HG02973 (cell line): ENCODE measurements at regions not wholly inside any gene's neighbourhood (a gene's known extent, or its start where the extent isn't known, plus 50 kb on each side); places are given as distances from the start of the nearest gene placed in this dataset.
"Not testable (repeated sequence)": the region's sequence is repeated elsewhere in the genome, so short reads cannot be mapped to it uniquely, and the experiment has no call there.

Experiments
- ATAC-seq: cut with Tn5 transposase; IDR thresholded peaks from one replicate; pipeline ENCODE4 v1.9.1; 2021; ENCODE audit warnings: moderate library complexity; ENCODE audit not compliant: unreplicated experiment

GRCh38 chr9:10818206-10818605 lies 205.4 kb upstream of the PTPRD start:
- no peak for ATAC-seq

DNA sequence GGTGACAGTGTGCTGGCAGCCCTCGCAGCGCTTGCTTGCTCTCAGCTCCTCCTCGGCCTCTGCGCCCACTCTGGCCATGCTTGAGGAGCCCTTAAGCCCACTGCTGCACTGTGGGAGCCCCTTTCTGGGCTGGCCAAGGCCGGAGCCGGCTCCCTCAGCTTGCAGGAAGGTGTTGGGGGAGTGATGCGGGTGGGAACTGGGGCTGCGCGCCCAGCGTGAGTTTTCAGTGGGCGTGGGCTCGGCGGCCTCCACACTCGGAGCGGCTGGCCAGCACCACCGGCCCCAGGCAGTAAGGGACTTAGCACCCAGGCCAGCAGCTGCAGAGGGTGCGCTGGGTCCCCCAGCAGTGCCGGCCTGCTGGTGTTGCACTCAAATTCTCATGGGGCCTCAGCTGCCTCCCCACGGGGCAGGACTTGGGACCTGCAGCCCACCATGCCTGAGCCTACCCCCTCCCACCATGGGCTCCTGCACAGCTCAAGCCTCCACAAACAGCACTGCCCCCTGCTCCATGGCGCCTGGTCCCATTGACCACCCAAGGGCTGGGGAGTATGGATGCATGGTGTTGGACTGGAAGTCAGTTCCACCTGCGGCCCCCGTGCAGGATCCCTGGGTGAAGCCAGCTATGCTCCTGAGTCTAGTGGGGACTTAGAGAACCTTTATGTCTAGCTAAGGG lies 223.1 kb upstream of the PTPRD start:
- ATAC-seq = no peak

DNA sequence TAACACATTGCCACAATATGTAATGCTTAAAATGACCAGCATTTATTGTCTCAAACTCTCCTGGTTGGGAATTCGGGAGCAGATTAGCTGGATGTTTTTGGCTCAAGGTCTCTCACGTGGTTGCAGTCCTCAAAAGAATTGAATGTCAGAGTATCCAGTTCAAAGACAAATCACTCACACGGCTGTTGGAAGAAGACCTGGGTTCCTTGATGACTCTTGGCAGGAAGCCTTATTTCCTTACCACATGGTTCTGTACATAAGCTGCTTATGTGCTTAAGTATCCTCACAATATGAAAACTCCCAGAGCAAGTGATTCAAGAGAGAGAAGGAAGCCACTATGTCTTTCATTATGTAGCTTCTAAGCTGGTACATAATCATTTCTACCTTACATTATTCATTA lies 230.3 kb upstream of the PTPRD start:
- no peak for ATAC-seq

DNA sequence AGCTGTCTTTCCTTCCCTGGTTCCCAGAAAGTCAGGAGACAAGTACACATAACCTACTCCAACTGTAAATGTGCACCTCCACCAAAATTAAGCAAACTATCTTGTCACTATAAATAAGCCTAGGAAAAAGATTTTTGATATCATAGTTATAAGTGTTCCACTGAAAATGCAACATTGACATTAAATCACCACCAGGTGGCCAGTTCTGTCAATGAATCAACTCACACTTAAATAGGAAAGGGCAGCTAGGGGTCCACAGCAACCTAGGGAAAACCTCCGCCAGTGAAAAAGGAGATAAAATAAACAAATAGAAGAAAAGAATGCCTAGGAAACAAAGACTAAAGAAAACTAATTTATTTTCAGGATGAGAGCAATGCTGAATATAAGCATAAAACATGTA lies 243.0 kb upstream of the PTPRD start:
- ATAC-seq = no peak

GRCh38 chr9:10858817-10859216 lies 246.0 kb upstream of the PTPRD start:
- no peak for ATAC-seq

GRCh38 chr9:10863476-10863875 lies 250.7 kb upstream of the PTPRD start:
- no peak for ATAC-seq

GRCh38 chr9:10867194-10867593 lies 254.4 kb upstream of the PTPRD start:
- ATAC-seq = no peak

DNA sequence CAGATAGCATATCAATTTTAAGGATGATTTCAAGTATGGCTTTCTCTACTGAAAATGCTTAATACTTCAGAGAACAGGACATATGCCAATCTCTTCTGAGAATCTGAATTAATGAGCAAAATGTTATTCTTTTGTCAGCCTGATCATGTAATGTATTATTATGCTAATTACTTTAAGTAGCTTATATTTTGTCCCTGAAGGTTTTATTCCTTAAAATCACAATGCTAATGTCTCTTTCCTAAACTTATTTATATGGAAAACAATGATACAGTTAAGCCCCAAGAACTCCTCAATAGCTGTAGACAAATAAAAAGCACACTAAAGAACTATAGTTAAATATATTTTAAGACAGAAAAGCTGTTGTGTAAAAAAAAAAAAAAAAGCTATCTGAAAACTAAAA lies 256.9 kb upstream of the PTPRD start:
- no peak for ATAC-seq

- ATAC-seq = no peak
These were observed 261.2 kb upstream of the PTPRD start for GRCh38 chr9:10873999-10874398.

- no peak for ATAC-seq
These were observed 262.9 kb upstream of the PTPRD start for GRCh38 chr9:10875752-10876151.

DNA sequence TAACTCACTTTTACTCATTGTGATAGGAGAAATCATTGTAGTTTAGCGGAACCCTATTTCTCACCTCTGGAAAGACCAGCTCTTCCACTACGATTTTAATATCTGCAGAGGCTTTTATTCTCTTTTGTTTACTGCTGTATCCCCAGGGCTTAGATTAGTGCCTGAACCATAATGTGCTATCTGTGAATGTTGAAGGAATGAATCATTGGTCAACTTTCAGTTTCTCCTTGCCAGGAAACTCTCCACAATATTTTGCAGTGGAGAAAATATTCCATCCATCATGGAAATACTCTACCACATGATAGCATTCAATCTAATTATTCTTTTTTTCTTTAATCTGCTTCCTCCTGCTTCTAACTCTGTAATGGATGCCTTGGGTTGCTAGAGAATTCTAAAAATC lies 263.5 kb upstream of the PTPRD start:
- ATAC-seq = no peak

DNA sequence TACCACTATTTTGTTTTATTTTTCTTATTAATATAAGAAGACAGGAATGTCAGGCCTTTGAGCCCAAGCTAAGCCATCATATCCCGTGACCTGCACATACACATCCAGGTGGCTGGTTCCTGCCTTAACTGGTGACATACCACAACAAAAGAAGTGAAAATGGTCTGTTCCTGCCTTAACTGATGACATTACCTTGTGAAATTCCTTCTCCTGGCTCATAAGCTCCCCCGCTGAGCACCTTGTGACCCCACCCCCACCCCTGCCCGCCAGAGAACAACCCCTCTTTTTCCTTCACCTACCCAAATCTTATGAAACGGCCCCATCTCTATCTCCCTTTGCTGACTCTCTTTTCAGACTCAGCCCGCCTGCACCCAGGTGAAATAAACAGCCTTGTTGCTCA lies 277.5 kb upstream of the PTPRD start:
- ATAC-seq = not testable (repeated sequence)

GRCh38 chr9:10899509-10899908 lies 286.7 kb upstream of the PTPRD start:
- no peak for ATAC-seq

DNA sequence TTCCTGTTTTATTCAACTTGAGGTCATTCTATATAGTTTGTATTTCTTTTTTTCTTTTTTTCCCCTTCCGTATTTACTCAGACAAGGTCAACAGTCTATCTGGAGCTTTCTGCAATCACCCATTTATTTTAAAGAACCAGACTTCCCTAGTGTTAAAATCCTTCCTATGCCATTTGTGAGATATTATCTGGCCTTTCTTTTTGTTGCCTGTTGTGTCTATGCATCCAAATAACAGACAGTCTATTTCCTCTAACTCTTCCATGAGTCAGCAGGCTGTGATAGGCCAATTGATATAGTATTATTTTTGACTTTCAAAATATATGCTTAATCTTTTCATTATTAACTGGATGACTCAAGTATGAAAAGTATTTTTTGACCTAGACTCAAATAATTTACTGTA lies 291.2 kb upstream of the PTPRD start:
- ATAC-seq = no peak

GRCh38 chr9:10910779-10911178 lies 298.0 kb upstream of the PTPRD start:
- ATAC-seq = no peak

GRCh38 chr9:10911373-10911772 lies 298.6 kb upstream of the PTPRD start:
- no peak for ATAC-seq

DNA sequence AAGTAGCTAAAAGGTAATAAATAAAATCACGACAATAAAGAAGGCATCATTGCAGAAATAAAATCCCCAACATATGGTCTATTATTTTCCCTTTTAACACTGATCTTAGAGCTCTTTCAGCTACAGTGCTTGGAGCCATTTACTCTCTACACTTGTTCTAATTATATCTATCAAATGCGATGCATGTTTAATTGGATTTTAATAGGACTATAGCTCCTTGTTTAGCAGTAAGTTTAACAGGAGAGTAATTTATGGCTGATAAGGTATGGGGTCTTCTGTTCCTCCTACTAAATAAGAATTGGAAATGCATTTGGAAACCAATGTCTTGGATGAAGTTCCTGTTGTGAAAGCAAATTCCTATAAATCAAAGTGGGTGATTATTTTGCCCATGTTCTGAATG lies 304.2 kb upstream of the PTPRD start:
- ATAC-seq = no peak

DNA sequence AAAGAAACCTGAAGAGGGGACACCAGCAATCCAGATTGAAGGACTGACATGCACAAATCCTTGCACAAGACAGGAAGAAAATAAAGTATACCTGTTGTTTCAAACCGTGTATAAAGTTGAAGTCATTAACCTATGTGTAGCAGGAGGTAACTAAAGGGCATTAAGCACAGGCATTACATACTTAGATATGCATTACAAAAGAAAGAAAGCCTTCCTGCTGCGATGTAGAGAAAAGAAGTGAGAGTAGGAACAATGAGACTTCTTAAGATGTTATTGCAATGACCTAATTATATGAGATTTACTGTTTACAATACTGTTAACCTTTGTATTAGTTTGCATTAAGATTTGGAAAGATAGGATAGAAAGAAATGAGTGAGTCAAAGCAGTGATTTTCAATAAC lies 308.9 kb upstream of the PTPRD start:
- ATAC-seq = no peak

GRCh38 chr9:10925896-10926295 lies 313.1 kb upstream of the PTPRD start:
- ATAC-seq = no peak

- ATAC-seq = no peak
These were observed 315.6 kb upstream of the PTPRD start for GRCh38 chr9:10928372-10928771.

- ATAC-seq = no peak
These were observed 317.3 kb upstream of the PTPRD start for GRCh38 chr9:10930081-10930480.

DNA sequence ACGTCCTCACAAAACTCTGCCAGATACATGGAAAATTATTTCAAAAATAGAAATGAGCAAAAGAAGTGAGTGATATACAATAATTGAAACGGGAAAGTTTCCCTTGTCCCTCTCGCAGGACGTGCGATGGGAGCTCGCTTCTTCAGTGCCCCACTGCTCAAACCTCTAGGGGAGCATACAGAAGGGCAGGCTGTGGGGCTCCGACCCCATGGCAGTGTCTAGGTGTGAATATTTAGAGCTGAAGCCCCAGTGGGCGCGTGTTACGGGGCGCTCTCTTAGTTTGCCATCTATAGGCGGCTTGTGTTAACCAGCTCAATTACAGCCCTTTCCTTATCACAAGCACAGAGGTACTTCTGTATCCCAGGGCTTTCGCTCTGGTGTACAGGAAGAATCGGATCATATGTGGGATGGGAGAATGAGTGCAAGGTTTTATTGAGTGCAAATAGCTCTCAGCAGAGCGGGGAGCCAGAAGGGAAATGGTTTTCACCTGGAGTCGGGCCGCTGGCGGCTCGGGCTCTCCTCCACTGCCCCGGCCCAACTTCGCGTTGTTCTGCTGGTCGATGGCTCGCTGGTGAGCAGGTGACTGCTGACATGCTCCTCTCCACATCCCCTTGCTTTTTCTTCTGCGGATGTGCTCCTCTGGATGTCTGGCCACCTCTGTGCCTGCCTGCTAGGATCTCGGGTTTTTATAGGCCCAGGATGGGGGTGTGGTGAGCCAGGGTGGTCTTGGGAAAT lies 334.0 kb upstream of the PTPRD start:
- no peak for ATAC-seq

DNA sequence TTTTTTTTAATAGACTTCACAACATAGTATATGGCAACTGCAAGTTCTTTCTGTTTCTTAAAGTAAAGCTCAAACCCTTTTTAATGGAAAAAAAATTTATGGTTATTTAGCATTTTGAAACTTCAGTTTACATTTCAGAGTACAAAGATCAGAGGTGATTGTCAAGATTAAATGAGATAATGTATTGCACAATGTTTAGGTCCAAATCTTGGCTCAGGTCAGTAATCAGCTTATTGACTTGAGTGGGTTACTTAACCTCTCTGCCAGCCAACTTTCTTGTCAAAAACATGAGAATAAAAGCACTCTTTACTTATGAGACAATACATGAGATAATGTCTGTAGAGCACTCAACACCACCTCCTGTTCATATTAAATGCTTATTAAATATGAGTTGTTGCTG lies 345.1 kb upstream of the PTPRD start:
- no peak for ATAC-seq
